Pons (tissue), 1 donor: ENCODE measurements at regions not wholly inside any gene's neighbourhood (a gene's known extent, or its start where the extent isn't known, plus 50 kb on each side); places are given as distances from the start of the nearest gene placed in this dataset.
"Not testable (repeated sequence)": the region's sequence is repeated elsewhere in the genome, so short reads cannot be mapped to it uniquely, and the experiment has no call there.

Experiments used
- DNase-seq: peaks from one replicate; pipeline ENCODE4 v3.0.0-alpha.2; 2016; ENCODE audit warnings: low spot score

DNA sequence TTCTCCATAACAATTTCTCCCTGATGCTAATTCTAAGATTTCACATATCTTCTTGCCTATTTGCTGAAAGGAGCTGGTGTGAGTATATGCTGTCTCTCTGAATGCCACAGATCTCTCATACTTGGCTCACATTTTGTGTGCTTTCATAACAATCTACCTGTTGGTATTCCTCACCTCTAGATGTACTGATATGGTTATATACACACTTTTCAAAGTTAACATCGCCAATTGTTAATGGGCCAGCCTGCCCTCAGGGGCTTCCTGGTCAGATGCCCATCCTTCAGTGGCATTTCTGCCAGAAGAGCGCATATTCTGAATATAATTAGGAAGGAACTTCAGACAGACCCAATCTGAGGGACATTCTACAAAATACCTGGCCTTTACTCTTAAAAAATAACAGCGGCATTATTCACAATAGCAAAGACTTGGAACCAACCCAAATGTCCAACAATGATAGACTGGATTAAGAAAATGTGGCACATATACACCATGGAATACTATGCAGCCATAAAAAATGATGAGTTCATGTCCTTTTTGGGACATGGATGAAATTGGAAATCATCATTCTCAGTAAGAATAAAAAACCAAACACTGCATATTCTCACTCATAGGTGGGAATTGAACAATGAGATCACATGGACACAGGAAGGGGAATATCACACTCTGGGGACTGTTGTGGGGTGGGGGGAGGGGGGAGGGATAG, 123.9 kb upstream of the FAT1 start:
- not testable (repeated sequence) for DNase-seq

DNA sequence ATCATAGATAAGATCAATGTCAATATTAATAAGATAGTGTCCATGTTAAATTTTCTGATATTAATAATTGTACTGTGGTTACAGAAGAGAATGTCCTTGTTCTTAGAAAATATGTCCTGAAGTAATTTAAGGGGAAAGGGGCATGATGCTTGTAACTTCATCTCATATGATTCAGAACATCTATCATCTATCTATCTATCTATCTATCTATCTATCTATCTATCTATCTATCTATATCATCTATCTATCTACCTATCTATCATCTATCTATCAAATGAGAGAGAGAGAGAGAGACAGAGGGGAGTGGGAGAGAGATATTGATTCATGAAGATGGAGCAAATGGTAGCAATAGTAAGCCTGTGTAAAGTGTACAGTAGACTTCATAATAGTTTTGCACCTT, 124.8 kb upstream of the FAT1 start:
- DNase-seq: no peak

GRCh38 chr4:186851291-186852072, 127.8 kb upstream of the FAT1 start:
- DNase-seq: no peak

DNA sequence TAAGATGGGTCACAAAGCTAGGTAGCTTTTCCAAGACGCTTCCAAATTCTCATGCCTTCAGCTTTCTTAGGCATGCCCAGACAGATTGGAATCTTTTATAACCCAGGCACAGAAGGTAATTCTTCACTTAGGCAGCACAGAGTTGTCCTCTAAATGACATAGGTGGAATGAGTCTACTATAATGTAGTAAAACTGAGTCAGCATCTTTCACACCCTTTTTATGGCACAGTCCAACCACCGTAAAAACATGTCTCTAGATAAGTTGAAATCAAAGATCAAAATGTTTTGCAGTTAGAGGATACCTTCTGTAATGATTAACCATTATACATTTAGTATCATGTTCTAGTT, 128.4 kb upstream of the FAT1 start:
- DNase-seq: no peak

DNA sequence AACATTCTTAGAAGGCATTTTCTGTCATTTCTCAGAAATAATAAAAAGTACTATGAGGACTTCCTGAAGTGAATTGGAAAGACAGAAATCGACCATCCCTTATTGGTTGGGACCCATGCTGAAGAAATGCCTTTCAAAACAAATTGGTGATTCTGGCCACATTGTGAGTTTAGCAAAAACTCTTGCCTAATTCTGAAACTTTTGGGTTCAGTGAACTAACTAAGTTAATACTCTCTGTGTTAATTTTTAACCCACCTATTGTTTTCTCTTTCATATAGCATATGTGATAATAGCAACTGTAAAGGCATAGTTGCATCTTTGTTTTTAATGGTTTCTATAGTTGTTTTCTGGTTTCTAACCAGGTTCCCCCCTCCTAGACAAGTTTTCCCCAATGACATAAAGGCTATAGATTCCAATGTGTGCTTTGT, 129.3 kb upstream of the FAT1 start:
- DNase-seq: no peak

DNA sequence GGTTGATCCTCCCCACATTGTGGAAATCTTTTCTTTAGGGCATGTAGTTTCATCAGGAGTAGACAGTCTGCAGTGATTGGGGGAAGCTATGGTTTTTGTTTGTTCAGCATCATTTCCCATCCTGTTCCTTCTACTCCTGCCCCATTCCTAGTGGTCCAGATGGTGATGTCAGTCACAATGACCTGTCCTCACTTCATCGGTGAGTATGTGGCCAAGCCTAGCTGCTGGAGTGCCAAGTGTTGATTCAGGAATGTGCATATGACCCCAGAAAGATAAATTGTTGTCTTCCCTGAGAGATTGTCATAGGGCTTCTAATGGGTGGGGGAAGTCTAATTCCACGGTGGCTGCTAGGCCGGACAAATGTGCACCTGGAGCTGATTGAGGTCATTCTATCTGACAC, 130.6 kb upstream of the FAT1 start:
- no peak for DNase-seq

DNA sequence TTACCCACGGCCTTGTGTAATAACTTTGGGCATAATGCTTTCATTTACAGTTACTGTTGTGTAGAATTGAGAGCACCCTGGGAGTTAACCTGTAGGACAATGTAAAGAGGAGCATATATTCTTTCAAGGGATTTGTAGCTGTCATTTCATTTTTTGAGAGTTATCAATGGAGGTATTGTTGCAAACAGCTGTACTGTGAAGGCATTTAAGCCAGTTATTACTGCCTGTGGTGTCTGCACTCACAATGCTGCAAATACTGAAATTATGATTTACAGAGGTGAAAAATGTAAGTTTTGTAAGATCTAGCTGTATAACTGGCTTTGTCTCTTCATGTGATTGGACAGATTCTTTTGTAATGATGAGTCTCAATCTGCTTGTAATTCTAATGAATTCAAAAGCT, 131.5 kb upstream of the FAT1 start:
- DNase-seq: no peak

DNA sequence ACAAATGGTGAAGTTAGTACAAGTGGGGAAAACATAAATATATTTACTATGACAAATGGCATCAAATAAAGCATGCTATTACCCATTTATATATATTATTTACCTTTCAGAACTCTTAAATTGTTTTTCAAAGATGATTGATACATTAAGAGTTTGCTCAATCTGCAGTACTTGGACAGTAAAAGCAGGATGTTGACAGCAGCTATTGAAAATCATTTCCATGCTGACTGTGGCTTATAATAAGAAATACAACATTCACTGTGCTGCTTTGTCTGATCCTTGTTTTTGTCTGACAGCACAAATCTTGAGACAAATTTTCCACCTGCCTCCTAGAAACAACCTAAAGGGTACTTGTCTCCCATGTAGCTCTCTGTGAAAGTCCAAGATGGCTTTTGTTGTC, 134.1 kb upstream of the FAT1 start:
- DNase-seq: no peak

DNA sequence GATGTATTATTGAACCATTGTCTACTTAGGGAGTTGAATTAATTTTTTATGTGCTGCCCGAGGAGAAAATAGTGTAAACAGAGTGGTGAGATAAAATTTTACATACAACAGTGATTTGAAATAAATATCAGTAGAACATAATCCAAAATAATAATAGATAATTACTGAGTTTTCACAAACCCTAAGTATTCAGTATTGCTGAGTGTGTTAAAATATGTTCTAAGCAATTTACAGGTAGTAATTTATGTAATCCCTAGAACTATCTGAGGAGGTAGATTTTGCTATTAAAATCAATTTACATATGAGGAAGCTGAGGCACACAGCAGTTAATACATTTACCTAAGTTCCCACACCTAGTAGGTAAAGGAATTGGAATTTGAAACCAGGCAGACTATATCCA, 134.7 kb upstream of the FAT1 start:
- no peak for DNase-seq

DNA sequence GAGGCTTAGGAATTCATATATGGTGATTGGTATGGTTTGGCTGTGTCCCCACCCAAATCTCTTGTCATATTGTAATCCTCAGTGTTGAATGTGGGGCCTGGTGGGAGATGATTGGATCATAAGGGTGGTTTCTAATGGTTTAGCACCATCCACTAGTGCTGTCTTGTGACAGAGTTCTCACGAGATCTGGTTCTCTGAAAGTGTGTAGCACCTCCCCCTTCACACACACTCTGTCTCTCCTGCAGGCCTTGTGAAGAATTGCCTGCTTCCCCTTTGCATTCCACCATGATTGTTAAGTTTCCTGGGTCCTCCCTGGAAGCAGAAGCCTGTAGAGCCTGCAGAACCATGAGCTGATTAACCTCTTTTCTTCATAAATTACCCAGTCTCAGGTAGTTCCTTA, 135.8 kb upstream of the FAT1 start:
- DNase-seq: no peak

DNA sequence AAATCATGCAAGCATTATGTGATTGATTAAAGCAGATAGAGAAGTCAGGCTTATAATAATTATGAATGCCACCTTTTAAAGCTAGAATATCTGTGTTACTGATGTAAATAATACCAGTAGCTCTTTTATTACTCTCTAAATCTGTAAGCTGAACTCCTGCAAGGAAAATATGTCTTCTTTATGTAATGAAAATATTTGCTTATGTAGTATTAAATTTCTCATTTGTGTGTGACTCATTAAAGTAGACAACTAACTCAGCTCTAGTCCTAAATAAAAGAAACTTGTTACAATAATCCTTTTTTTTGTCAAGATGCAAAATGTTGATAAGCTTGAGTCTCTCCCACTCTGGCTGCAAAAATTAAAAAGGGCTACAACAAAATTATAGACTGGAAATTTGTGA, 137.7 kb upstream of the FAT1 start:
- DNase-seq: no peak

DNA sequence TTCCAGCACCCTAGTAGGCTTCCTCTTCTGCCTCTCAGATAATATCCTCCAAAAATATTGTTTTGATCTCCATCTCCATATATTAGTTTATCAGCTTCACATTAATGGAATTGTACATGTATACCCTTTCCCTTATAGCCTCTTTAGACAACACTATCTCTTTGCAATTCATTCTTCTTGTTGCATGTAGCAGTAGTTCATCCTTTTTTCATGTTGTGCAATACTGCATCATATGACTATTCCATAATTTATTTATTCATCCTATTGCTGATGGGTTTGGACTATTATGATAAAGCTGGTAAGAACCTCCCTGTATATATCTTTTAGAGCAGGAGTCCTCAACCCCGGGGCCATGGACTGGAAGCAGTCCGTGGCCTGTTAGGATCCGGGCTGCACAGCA, 148.2 kb upstream of the FAT1 start:
- DNase-seq: no peak

DNA sequence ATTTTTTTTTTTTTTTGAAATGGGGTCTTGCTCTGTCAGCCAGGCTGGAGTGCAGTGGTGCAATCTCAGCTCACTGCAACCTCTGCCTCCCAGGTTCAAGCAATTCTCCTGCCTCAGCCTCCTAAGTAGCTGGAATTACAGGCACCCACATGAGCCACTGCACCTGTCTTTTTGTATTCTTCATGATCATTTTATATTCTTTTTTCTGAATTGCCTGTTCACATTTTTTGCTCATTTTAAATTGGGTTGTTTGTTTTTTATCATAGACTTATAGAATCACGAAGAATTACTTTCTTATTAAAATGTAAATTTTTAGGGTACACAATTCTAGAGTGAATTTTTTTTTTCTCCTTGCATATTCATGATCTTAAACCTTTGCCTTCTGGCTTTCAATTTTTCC, 149.4 kb upstream of the FAT1 start:
- not testable (repeated sequence) for DNase-seq

DNA sequence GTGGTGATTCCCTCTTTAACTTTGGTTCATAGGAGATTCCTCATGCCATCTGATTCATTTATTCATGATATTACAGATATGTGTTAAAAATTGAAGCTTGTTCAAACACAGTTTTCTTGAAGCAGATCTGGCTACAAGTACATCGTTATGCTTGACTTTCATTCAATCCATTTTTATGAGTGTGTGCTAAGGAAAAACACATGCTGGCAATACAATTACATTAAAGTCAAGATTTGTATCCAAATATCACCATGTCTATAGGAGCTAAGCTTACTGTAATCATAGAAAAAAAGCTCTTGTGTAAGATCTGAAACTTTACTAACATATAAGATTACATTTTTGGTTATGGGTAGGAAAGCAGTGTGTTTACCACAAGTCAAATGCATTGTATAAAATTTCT, 151.8 kb upstream of the FAT1 start:
- DNase-seq: no peak

GRCh38 chr4:186876961-186877626, 153.4 kb upstream of the FAT1 start:
- DNase-seq: no peak

DNA sequence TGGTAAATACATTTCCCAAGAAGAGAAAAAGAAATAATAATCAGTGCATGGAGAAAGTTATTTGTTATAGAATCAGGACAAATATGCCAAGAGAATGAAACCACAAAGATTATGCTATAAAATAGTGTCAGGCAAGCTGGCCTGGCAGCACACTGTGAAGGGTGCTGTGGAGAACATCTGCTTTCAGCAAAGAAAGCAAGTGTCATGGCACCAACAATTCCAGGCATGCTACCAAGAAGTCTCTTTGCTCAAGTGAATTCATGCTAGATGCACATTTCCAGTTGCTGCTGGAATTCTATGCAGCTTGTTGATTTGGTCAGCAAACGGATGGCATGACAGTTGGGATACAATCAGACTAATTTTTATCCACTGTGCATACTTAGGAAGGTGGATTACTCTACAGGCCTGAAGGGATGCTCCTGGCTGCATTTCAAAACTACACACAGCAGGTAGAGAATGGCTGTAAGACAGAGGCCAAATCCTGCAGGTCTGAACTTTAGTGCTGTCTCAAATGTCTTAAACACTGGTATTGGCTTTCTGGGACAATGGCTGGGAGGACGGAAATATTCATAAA, 154.6 kb upstream of the FAT1 start:
- peak; percentile 8 for DNase-seq

DNA sequence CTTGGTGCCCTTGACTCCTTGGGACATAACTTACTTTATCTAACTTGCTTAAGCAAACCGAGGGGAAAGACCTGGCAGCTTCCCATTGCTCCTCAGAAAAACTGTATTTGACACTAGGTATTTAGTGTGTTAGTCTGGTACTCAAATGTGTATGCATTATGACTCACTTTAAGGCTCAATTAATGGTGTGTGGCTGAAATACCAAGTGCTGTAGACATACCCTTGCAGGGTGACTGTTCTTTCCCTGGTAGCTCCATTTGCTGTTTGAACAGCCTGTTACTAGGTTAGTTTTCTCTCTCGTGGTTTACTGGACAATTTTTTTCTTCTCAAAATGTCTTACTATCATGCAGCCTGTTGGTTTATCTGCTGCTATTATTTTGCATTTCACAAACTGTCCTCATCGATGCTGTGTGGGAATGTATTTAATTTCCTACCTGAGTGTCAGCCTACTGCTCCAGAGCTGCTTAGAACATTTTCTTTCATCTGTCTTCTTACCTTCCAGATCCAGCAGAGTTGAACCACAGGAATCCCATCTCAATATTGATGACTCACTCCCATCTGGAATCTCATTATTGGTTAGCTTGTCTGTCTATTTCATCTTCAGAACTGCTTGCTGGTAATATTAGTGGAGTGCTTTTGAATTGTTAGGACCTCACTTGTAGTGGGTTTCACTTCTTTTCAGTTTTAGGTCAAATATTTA, 158.0 kb upstream of the FAT1 start:
- DNase-seq: peak; percentile 20

DNA sequence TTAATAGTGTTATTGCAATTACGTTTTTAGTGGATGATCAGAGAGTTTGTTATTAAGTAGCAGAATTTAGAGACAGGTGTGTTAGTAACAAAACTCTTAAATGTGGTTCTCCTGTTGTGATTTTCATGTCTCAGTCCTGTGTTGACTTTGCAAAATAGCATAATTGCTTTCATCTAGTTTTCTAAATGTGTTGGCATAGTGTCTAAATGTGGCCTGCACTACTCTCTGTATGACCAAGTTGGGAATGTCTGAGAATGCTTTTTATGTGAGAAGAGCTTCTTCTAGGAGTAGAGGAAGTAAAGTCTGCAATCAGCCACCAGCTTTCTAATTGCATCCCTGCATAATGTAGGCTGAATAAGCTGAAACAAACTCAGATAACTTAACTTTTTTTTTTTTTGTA, 158.6 kb upstream of the FAT1 start:
- no peak for DNase-seq

GRCh38 chr4:186885289-186885688, 161.6 kb upstream of the FAT1 start:
- DNase-seq: no peak

GRCh38 chr4:186886759-186887158, 163.1 kb upstream of the FAT1 start:
- DNase-seq: no peak

- no peak for DNase-seq
Measured at GRCh38 chr4:186887291-186887700, 163.6 kb upstream of the FAT1 start.

GRCh38 chr4:186887752-186888151, 164.1 kb upstream of the FAT1 start:
- no peak for DNase-seq
